Transverse colon (tissue), 4 donors: ENCODE measurements at regions not wholly inside any gene's neighbourhood (a gene's known extent, or its start where the extent isn't known, plus 50 kb on each side); places are given as distances from the start of the nearest gene placed in this dataset.

Source experiments
- DNase-seq: peaks from one replicate; pipeline ENCODE4 v3.0.0-alpha.2; 2019
- H3K27ac ChIP-seq, 4 donors: fragments of 200-600 bp; sonication (generic); 2 replicates each; pipeline ENCODE4 v1.5.1; 2016 to 2018; ENCODE audit warnings: inconsistent platforms in 4 of 4
- H3K27me3 ChIP-seq: fragments of 200-600 bp; sonication (generic); 2 replicates; pipeline ENCODE4 v1.5.1; 2017; ENCODE audit warnings: inconsistent platforms
- H3K36me3 ChIP-seq, 4 donors: fragments of 200-600 bp; sonication (generic); 2 replicates each; pipeline ENCODE4 v1.5.1; 2017 to 2019; ENCODE audit warnings: inconsistent platforms in 4 of 4
- H3K4me1 ChIP-seq, 4 donors: fragments of 200-600 bp; sonication (generic); 2 replicates each; pipeline ENCODE4 v1.5.1; 2017 to 2020; ENCODE audit warnings: inconsistent platforms in 4 of 4
- H3K4me3 ChIP-seq, 4 donors: fragments of 200-600 bp; sonication (generic); 1 replicate in 1 of 4; 2 replicates in 3 of 4; pipeline versions ENCODE4 v1.5.1 to v1.6.1; 2017 to 2019; ENCODE audit warnings: inconsistent platforms in 4 of 4
- H3K9me3 ChIP-seq, 2 donors: fragments of 200-600 bp; sonication (generic); 2 replicates each; pipeline ENCODE4 v1.5.1; 2017 to 2019; ENCODE audit warnings: inconsistent platforms in 2 of 2
- EP300 ChIP-seq: sonication (generic); formaldehyde crosslinking; IDR thresholded peaks from one replicate; pipeline ENCODE4 v1.6.1; 2017; ENCODE audit warnings: antibody characterized with exemption, low read depth
- POLR2A ChIP-seq: fragments of 450-650 bp; IDR thresholded peaks from one replicate; pipeline ENCODE4 v1.6.1; 2016; ENCODE audit warnings: antibody characterized with exemption, mild to moderate bottlenecking, moderate library complexity
- POLR2AphosphoS5 ChIP-seq, 3 donors: sonication (generic); formaldehyde crosslinking; IDR thresholded peaks; one replicate each; pipeline ENCODE4 v1.6.1; 2016; ENCODE audit warnings: antibody characterized with exemption in 3 of 3
- whole genome bisulfite sequencing, 2 donors: methylation state at CpG; one replicate each; pipeline ENCODE4 v1.1.5; 2018; ENCODE audit warnings: low coverage in 1 of 2; 5-methylcytosine and 5-hydroxymethylcytosine counted together
- in situ Hi-C, 4 donors: fragments of 200-750 bp; cut with MboI; loops; one replicate each; pipeline versions ENCODE4 v1.15.0 to v1.15.1; 2017; ENCODE audit warnings: low sequenced_read_pairs in 3 of 4, low pct_ligation_motif_present in 1 of 4, low pct_unique_long_range_greater_than_20kb in 1 of 4
- intact Hi-C: fragments of 100-400 bp; cut with DNase I; formaldehyde crosslinking; loops from one replicate; pipeline ENCODE4 v1.15.1; 2023; ENCODE audit warnings: low total_unique reads
- TF ChIP-seq, protein P1 (sequence below), 5 experiments: fragments of 200-600 bp in 3 of 5; fragments of 450-650 bp in 2 of 5; sonication (generic) in 3 of 5; IDR thresholded peaks; 1 replicate in 2 of 5; 2 replicates in 3 of 5; pipeline ENCODE4 v1.5.1; 2016 to 2017; ENCODE audit warnings: antibody characterized with exemption in 5 of 5, inconsistent platforms in 3 of 5, mild to moderate bottlenecking in 2 of 5, moderate library complexity in 1 of 5

DNA sequence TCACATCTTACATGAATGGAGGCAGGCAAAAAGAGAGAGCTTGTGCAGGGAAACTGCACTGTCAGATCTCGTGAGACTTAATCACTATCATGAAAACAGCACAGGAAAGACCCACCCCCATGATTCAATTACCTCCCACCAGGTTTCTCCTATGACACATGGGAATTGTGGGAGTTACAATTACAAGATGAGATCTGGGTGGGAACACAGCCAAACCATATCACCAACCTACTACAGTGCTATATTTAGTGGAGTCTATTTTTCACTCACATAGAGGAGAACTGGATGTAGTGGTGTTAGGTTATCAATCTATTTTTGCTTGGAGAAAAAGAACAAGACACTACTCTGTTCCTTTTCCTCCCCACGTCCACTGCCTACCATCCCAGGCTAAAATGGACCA, 276.6 kb downstream of the KCTD12 start:
- TF ChIP-seq POLR2A: no peak
- no peak for TF ChIP-seq EP300
- TF ChIP-seq, protein P1, sequence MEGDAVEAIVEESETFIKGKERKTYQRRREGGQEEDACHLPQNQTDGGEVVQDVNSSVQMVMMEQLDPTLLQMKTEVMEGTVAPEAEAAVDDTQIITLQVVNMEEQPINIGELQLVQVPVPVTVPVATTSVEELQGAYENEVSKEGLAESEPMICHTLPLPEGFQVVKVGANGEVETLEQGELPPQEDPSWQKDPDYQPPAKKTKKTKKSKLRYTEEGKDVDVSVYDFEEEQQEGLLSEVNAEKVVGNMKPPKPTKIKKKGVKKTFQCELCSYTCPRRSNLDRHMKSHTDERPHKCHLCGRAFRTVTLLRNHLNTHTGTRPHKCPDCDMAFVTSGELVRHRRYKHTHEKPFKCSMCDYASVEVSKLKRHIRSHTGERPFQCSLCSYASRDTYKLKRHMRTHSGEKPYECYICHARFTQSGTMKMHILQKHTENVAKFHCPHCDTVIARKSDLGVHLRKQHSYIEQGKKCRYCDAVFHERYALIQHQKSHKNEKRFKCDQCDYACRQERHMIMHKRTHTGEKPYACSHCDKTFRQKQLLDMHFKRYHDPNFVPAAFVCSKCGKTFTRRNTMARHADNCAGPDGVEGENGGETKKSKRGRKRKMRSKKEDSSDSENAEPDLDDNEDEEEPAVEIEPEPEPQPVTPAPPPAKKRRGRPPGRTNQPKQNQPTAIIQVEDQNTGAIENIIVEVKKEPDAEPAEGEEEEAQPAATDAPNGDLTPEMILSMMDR (IDR thresholded peaks at IDR 0.05): no peak
- no peak for TF ChIP-seq POLR2AphosphoS5 (IDR thresholded peaks at IDR 0.05)
- no peaks in the 10 kb centered on the region for H3K4me1 ChIP-seq
- in situ Hi-C loops: no loop called here

GRCh38 chr13:76607866-76608265, 278.3 kb downstream of the KCTD12 start:
- Histone ChIP-seq H3K4me3 (no peak overlapping the region), H3K4me1 (no peaks in the 10 kb centered on the region), H3K27me3 (no peaks in the 10 kb centered on the region), H3K36me3 (no peaks in the 10 kb centered on the region), H3K27ac (no peak overlapping the region), H3K9me3 (no peaks in the 10 kb centered on the region)
- intact Hi-C loops (no loop called here), in situ Hi-C loops (no loop called here)
- WGBS, 2 donors: 61 to 67% methylated on average over 1 of the region's 1 CpG
- no peak for TF ChIP-seq EP300
- TF ChIP-seq POLR2AphosphoS5 (IDR thresholded peaks at IDR 0.05): no peak
- no peak for TF ChIP-seq POLR2A
- TF ChIP-seq, protein P1 (IDR thresholded peaks at IDR 0.05): no peak
- no peak for DNase-seq

More for the DNA sequence above, 276.6 kb downstream of the KCTD12 start:
- intact Hi-C loops: no loop called here
- Histone ChIP-seq H3K4me3 (no peak overlapping the region), H3K9me3 (no peaks in the 10 kb centered on the region), H3K27me3 (no peaks in the 10 kb centered on the region), H3K36me3 (no peaks in the 10 kb centered on the region), H3K27ac (no peak overlapping the region)
- WGBS, 2 donors: 50 to 55% methylated on average over 1 to 2 of the region's 2 CpGs
- no peak for DNase-seq

DNA sequence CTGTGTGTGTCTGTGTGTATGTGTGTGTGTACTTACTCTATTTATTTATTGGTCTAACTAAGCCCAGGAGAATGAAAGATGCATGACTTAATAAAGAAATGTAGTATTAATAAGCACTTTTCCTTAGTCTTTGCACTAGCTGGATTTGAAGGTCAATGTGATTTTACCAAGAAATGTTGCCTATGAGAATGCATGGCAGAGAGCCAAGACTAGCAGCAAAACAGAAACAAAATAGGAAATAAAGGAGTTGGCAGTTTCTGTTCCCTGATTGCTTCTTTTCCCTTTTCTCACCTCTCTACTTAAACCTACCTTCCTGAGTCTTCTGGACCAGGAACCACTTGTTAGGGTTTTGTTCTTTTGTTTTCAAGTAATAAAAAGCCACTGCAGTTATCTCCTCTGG, 286.1 kb downstream of the KCTD12 start:
- Histone ChIP-seq H3K9me3 (no peaks in the 10 kb centered on the region), H3K36me3 (no peaks in the 10 kb centered on the region), H3K4me1 (no peaks in the 10 kb centered on the region), H3K27me3 (no peaks in the 10 kb centered on the region), H3K4me3 (no peak overlapping the region), H3K27ac (no peak overlapping the region)
- DNase-seq: no peak
- intact Hi-C loops: no loop called here
- TF ChIP-seq POLR2A (no peak), EP300 (no peak), POLR2AphosphoS5 (IDR thresholded peaks at IDR 0.05) (no peak)
- TF ChIP-seq, protein P1 (IDR thresholded peaks at IDR 0.05): no peak
- in situ Hi-C loops: no loop called here

- DNase-seq: no peak
- in situ Hi-C loops: no loop called here
- H3K4me3 ChIP-seq: no peak overlapping the region
- H3K9me3 ChIP-seq: no peaks in the 10 kb centered on the region
- no peaks in the 10 kb centered on the region for H3K36me3 ChIP-seq
- no peaks in the 10 kb centered on the region for H3K27me3 ChIP-seq
- no peaks in the 10 kb centered on the region for H3K4me1 ChIP-seq
- WGBS, 2 donors: 32 to 38% methylated on average over 1 of the region's 1 CpG
- TF ChIP-seq EP300 (no peak), POLR2A (no peak), POLR2AphosphoS5 (IDR thresholded peaks at IDR 0.05) (no peak)
- TF ChIP-seq, protein P1 (IDR thresholded peaks at IDR 0.05): no peak
- H3K27ac ChIP-seq: no peak overlapping the region
- intact Hi-C loops: no loop called here
Observed at GRCh38 chr13:76597868-76598267, 288.3 kb downstream of the KCTD12 start.
